HG03280 (cell line): ENCODE measurements at regions not wholly inside any gene's neighbourhood (a gene's known extent, or its start where the extent isn't known, plus 50 kb on each side); places are given as distances from the start of the nearest gene placed in this dataset.

Experiments
- ATAC-seq: cut with Tn5 transposase; IDR thresholded peaks from one replicate; pipeline ENCODE4 v1.9.1; 2021; ENCODE audit warnings: mild to moderate bottlenecking, moderate library complexity; ENCODE audit not compliant: unreplicated experiment

- no peak for ATAC-seq
These were observed 78.3 kb downstream of the RAMP3 start for GRCh38 chr7:45235905-45236304.

GRCh38 chr7:45236666-45237065 lies 79.1 kb downstream of the RAMP3 start:
- no peak for ATAC-seq

- no peak for ATAC-seq
These were observed 80.3 kb downstream of the RAMP3 start for GRCh38 chr7:45237788-45238461.

GRCh38 chr7:45238806-45239205 lies 81.2 kb downstream of the RAMP3 start:
- no peak for ATAC-seq

- ATAC-seq = no peak
These were observed 81.9 kb downstream of the RAMP3 start for GRCh38 chr7:45239486-45239885.

GRCh38 chr7:45240273-45240771 lies 82.7 kb downstream of the RAMP3 start:
- ATAC-seq = no peak

GRCh38 chr7:45240926-45241325 lies 83.3 kb downstream of the RAMP3 start:
- no peak for ATAC-seq

- no peak for ATAC-seq
These were observed 83.9 kb downstream of the RAMP3 start for GRCh38 chr7:45241339-45242109.

- no peak for ATAC-seq
These were observed 84.7 kb downstream of the RAMP3 start for GRCh38 chr7:45242261-45242660.

- ATAC-seq = no peak
These were observed 85.1 kb downstream of the RAMP3 start for GRCh38 chr7:45242698-45243097.

- no peak for ATAC-seq
These were observed 87.4 kb downstream of the RAMP3 start for GRCh38 chr7:45244981-45245380.

GRCh38 chr7:45246339-45246738 lies 88.7 kb downstream of the RAMP3 start:
- ATAC-seq = no peak

- ATAC-seq = no peak
These were observed 94.7 kb downstream of the RAMP3 start for GRCh38 chr7:45252248-45252647.

- no peak for ATAC-seq
These were observed 95.3 kb downstream of the RAMP3 start for GRCh38 chr7:45252857-45253256.

- ATAC-seq = no peak
These were observed 95.8 kb downstream of the RAMP3 start for GRCh38 chr7:45253368-45253767.

GRCh38 chr7:45255187-45255586 lies 97.6 kb downstream of the RAMP3 start:
- ATAC-seq = no peak

- ATAC-seq = no peak
These were observed 98.7 kb downstream of the RAMP3 start for GRCh38 chr7:45256309-45256708.

GRCh38 chr7:45256775-45257174 lies 99.2 kb downstream of the RAMP3 start:
- no peak for ATAC-seq

- ATAC-seq = no peak
These were observed 99.7 kb downstream of the RAMP3 start for GRCh38 chr7:45257284-45257683.

- ATAC-seq = no peak
These were observed 101.1 kb downstream of the RAMP3 start for GRCh38 chr7:45258533-45259226.

- ATAC-seq = no peak
These were observed 101.6 kb downstream of the RAMP3 start for GRCh38 chr7:45259227-45259596.
